Nephron progenitor cell (in vitro differentiated cells): ENCODE measurements at regions not wholly inside any gene's neighbourhood (a gene's known extent, or its start where the extent isn't known, plus 50 kb on each side); places are given as distances from the start of the nearest gene placed in this dataset.

Experiments
- DNase-seq: peaks from one replicate; pipeline ENCODE4 v3.0.0; 2021
- H3K27ac Mint-ChIP-seq: 2 replicates; pipeline ENCODE4 v1.8.0; 2021; ENCODE audit warnings: mild to moderate bottlenecking, moderate library complexity, mixed read lengths
- H3K27me3 Mint-ChIP-seq: 2 replicates; pipeline ENCODE4 v1.8.0; 2021; ENCODE audit warnings: mild to moderate bottlenecking, low read depth, mixed read lengths; ENCODE audit not compliant: poor library complexity
- H3K36me3 Mint-ChIP-seq: 2 replicates; pipeline ENCODE4 v1.8.0; 2021; ENCODE audit warnings: low read depth, mixed read lengths
- H3K4me1 Mint-ChIP-seq: 2 replicates; pipeline ENCODE4 v1.8.0; 2021; ENCODE audit warnings: mixed read lengths
- H3K4me3 Mint-ChIP-seq: 2 replicates; pipeline ENCODE4 v1.8.0; 2021; ENCODE audit warnings: mild to moderate bottlenecking, moderate library complexity, mixed read lengths
- H3K9me3 Mint-ChIP-seq: 2 replicates; pipeline ENCODE4 v1.8.0; 2021; ENCODE audit warnings: mild to moderate bottlenecking, moderate library complexity, mixed read lengths
- TF ChIP-seq, protein P1 (sequence below): fragments of 200-600 bp; sonication (generic); IDR thresholded peaks from 2 replicates; pipeline ENCODE4 v1.5.0; 2021; ENCODE audit warnings: antibody characterized with exemption

DNA sequence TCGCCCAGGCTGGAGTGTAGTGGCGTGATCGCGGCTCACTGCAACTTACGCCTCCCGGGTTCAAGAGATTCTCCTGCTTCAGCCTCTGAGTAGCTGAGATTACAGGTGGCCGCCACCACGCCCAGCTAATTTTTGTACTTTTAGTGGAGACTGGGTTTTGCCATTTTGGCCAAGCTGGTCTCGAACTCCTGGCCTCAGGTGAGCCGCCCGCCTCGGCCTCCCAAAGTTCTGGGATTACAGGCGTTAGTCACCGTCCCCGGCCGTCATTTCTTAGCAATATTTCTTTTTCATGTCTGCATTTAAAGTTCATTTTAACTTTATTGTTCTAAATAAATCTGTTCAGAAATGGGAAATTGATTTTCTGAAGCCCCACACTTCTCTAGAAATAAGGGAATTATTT, 597.3 kb upstream of the DDX18 start:
- H3K36me3 Mint-ChIP-seq = no peaks in the 10 kb centered on the region
- TF ChIP-seq, protein P1, sequence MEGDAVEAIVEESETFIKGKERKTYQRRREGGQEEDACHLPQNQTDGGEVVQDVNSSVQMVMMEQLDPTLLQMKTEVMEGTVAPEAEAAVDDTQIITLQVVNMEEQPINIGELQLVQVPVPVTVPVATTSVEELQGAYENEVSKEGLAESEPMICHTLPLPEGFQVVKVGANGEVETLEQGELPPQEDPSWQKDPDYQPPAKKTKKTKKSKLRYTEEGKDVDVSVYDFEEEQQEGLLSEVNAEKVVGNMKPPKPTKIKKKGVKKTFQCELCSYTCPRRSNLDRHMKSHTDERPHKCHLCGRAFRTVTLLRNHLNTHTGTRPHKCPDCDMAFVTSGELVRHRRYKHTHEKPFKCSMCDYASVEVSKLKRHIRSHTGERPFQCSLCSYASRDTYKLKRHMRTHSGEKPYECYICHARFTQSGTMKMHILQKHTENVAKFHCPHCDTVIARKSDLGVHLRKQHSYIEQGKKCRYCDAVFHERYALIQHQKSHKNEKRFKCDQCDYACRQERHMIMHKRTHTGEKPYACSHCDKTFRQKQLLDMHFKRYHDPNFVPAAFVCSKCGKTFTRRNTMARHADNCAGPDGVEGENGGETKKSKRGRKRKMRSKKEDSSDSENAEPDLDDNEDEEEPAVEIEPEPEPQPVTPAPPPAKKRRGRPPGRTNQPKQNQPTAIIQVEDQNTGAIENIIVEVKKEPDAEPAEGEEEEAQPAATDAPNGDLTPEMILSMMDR = no peak
- no peak overlapping the region for H3K4me3 Mint-ChIP-seq
- H3K9me3 Mint-ChIP-seq = no peaks in the 10 kb centered on the region
- H3K27me3 Mint-ChIP-seq = peaks cover 4% of the 10 kb centered on the region
- peaks cover 5% of the 10 kb centered on the region for H3K4me1 Mint-ChIP-seq
- H3K27ac Mint-ChIP-seq = no peak overlapping the region
- no peak for DNase-seq

DNA sequence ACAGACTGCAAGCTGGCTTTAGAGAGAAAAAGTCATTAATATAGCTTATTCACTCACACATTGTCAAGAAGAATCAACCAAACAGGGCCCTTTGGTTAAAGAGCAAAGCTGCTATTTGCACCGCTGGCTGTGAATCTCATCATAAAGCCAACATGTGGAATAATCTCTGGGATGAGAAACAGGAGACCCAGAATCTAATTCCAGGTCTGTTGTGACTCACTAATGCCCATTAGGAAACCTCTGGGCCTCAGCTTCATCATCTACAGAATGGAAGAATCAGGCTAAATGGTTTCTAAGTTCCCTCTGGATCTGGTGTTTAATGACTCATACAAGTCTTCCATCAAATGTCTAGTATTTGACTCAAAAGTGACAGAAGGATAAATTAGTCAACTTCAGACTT, 591.7 kb upstream of the DDX18 start:
- H3K27ac Mint-ChIP-seq = no peak overlapping the region
- H3K27me3 Mint-ChIP-seq = no peaks in the 10 kb centered on the region
- H3K36me3 Mint-ChIP-seq = peaks cover 15% of the 10 kb centered on the region
- no peak for DNase-seq
- peaks cover 28% of the 10 kb centered on the region for H3K9me3 Mint-ChIP-seq
- H3K4me1 Mint-ChIP-seq = no peaks in the 10 kb centered on the region
- no peak overlapping the region for H3K4me3 Mint-ChIP-seq
- TF ChIP-seq, protein P1 = no peak

DNA sequence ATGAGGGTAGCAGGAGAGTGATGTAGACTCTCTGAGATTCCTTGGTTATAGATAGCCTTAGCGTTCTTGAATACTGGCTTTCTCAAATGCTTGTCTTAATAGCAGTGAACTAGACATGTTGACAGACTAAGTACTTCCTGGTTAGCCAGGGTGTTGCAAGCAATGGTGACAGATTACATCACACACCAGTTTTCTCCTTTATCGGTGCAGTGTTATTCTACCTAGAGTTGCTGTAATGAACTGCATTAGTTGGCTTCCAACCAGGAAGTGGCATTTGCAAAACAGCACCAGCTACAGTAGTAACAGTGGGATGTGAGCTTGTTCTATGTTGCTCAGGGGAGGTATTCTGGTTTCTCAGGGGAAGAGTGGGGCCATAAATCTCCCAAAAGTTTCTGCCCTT, 582.2 kb upstream of the DDX18 start:
- TF ChIP-seq, protein P1 = no peak
- Mint-ChIP-seq H3K9me3 (peaks cover 81% of the 10 kb centered on the region), H3K36me3 (peaks cover 74% of the 10 kb centered on the region), H3K27me3 (no peaks in the 10 kb centered on the region), H3K4me1 (peaks cover 14% of the 10 kb centered on the region), H3K4me3 (no peak overlapping the region), H3K27ac (no peak overlapping the region)
- DNase-seq = no peak

DNA sequence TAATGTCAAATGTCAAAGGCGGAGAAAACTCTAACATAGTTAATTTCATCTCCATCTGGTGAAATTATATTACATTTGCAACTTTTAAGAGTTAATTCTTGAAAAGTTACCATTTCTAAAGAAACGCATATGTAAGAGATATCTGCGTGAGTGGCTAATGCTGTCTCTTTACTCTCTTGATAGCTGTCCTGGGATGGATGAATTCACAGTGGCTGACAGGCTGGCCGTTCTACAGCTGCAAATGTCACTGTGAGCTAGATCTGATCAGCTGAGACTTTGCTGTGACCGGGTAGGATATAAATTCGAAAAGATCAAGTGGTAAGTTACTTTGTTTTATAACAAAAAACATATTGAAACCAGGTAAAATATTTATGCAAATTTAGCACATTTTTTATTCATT, 557.1 kb upstream of the DDX18 start:
- DNase-seq = no peak
- H3K36me3 Mint-ChIP-seq = peaks cover 10% of the 10 kb centered on the region
- H3K4me3 Mint-ChIP-seq = no peak overlapping the region
- TF ChIP-seq, protein P1 = no peak
- H3K27me3 Mint-ChIP-seq = no peaks in the 10 kb centered on the region
- no peak overlapping the region for H3K27ac Mint-ChIP-seq
- H3K4me1 Mint-ChIP-seq = no peaks in the 10 kb centered on the region
- H3K9me3 Mint-ChIP-seq = peaks cover 17% of the 10 kb centered on the region

DNA sequence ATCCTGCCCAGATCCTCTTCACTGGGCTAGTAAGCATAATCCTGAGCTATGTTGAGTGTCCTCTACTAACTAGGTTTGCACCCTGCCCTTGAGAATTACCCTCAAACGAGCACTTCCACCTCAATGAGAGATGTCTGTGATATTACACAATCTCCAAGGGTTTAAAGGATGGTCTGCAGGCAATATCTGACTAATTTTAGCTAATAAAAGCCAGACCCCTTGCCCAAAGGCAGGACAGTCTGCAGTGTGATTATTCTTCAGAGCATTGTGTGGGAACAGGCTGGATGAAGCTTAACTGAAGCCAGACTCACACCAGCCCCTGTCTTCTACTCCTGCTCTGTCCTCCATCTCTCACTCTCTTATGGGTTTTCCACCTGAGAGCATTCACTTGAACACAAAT, 544.9 kb upstream of the DDX18 start:
- Mint-ChIP-seq H3K4me3 (no peak overlapping the region), H3K9me3 (peaks cover 19% of the 10 kb centered on the region), H3K4me1 (peaks cover 9% of the 10 kb centered on the region), H3K36me3 (peaks cover 18% of the 10 kb centered on the region), H3K27ac (no peak overlapping the region), H3K27me3 (no peaks in the 10 kb centered on the region)
- no peak for DNase-seq
- TF ChIP-seq, protein P1 = no peak

DNA sequence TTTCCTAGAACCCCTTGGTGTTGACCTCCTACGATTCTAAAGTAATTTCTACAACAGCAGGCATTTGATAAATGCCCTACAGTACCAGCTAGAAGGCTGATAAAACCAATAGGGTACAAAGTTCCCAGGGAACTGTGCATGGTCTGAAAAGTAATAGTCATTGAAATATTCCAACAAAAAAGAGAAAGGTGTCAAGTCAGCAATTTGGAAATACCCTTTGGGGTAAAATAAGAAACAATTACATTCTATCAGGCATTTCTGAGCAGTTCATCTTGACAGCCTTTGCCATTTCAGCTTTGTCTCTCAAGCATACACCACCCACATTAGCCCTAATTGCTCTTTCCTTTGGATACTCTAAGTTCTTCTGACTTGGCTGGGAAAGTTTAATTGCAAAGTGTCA, 542.9 kb upstream of the DDX18 start:
- no peak for DNase-seq
- Mint-ChIP-seq H3K4me3 (no peak overlapping the region), H3K4me1 (peaks cover 9% of the 10 kb centered on the region), H3K27ac (no peak overlapping the region), H3K9me3 (peaks cover 19% of the 10 kb centered on the region), H3K27me3 (no peaks in the 10 kb centered on the region), H3K36me3 (peaks cover 19% of the 10 kb centered on the region)
- TF ChIP-seq, protein P1 = no peak
